ENCODE measurements at regions not wholly inside any gene's neighbourhood (a gene's known extent, or its start where the extent isn't known, plus 50 kb on each side); places are given as distances from the start of the nearest gene placed in this dataset.

DNA sequence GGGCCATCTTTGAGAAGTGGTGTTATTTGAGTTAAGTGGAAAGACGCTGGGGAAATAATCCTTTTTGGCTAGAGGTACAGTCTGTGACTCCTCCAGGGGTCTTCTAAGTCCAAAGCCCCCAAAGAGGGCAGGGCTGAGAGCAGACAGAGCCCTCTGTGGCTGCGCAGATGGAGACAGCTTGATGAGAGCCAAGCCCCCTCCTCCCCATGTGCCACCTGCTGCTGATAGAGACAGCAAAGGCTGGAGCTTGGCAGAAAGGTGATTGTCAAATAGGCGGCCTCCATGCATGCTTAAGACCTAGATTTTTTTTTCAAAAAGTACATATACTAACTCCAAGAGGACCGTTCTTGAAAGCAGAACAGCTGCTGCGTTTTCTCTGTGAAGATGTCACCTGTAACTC lies 72.4 kb downstream of the CRYGS start:
- Histone ChIP-seq H3K27me3 (no peaks in the 10 kb centered on the region), H3K4me1 (peaks cover under 1% of the 10 kb centered on the region), H3K27ac (no peak overlapping the region), H3K9me3 (no peaks in the 10 kb centered on the region), H3K4me3 (no peak overlapping the region), H3K36me3 (ENCODE audit: low read depth, missing control alignments) (no peaks in the 10 kb centered on the region)
- intact Hi-C loops (cut with DNase I; ENCODE audit: low total_unique reads) = no loop called here
- no peak for DNase-seq
- WGBS, 2 donors = 85 to 89% methylated on average over 5 of the region's 5 CpGs
- no peak for TF ChIP-seq POLR2A (IDR thresholded peaks at IDR 0.05)
- TF ChIP-seq, protein P1, sequence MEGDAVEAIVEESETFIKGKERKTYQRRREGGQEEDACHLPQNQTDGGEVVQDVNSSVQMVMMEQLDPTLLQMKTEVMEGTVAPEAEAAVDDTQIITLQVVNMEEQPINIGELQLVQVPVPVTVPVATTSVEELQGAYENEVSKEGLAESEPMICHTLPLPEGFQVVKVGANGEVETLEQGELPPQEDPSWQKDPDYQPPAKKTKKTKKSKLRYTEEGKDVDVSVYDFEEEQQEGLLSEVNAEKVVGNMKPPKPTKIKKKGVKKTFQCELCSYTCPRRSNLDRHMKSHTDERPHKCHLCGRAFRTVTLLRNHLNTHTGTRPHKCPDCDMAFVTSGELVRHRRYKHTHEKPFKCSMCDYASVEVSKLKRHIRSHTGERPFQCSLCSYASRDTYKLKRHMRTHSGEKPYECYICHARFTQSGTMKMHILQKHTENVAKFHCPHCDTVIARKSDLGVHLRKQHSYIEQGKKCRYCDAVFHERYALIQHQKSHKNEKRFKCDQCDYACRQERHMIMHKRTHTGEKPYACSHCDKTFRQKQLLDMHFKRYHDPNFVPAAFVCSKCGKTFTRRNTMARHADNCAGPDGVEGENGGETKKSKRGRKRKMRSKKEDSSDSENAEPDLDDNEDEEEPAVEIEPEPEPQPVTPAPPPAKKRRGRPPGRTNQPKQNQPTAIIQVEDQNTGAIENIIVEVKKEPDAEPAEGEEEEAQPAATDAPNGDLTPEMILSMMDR (IDR thresholded peaks at IDR 0.05) = no peak

DNA sequence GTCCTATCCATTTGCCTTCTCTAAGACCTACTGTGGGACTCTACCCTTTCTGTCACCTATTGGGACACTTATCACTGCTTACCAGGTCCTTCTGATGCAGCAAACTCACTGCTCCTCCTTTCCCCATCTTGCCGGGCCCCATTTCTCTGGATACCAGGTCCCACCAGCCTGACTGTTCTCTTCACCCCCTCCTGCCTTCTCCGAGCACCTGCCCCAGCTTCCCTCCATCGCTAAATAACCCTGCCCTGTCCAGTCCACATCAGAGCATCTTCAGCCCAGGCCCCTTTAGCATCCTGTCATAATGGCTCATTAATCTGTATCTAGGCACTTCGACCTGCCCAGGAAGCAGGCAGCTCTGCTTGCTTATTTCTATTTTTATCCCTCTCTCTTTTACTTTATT lies 74.7 kb downstream of the CRYGS start:
- no peak for TF ChIP-seq POLR2A (IDR thresholded peaks at IDR 0.05)
- TF ChIP-seq, protein P1 (IDR thresholded peaks at IDR 0.05) = no peak
- no peaks in the 10 kb centered on the region for H3K9me3 ChIP-seq
- H3K4me3 ChIP-seq = no peak overlapping the region
- no peaks in the 10 kb centered on the region for H3K36me3 ChIP-seq (ENCODE audit: low read depth, missing control alignments)
- H3K4me1 ChIP-seq = peaks cover 4% of the 10 kb centered on the region
- H3K27ac ChIP-seq = no peak overlapping the region
- DNase-seq = no peak
- H3K27me3 ChIP-seq = no peaks in the 10 kb centered on the region
- 68 to 85% methylated on average over 4 of the region's 4 CpGs for WGBS, 2 donors
- intact Hi-C loops (cut with DNase I; ENCODE audit: low total_unique reads) = no loop called here

DNA sequence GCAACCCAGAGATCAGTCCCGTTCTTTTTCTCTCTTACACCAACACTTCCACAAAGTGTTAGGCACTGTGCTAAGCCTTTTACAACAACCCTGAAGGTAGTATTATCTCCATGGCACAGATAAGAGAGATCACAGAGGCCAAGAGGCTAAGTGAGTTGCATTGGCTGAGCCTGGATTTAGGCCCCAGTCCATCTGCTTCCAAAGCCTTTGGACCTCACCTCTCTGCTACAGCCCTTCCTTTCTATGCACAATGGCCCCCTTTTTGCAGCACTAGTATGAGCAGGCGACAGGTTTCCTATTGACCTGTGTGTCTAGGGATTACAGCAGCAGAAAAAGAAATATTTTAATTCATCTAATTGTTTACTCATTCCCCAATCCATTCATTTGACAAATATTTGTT lies 76.2 kb downstream of the CRYGS start:
- Histone ChIP-seq H3K4me1 (peaks cover 4% of the 10 kb centered on the region), H3K4me3 (no peak overlapping the region), H3K27me3 (no peaks in the 10 kb centered on the region), H3K9me3 (no peaks in the 10 kb centered on the region), H3K27ac (no peak overlapping the region), H3K36me3 (ENCODE audit: low read depth, missing control alignments) (no peaks in the 10 kb centered on the region)
- intact Hi-C loops (cut with DNase I; ENCODE audit: low total_unique reads) = no loop called here
- 73 to 91% methylated on average over 2 of the region's 2 CpGs for WGBS, 2 donors
- no peak for TF ChIP-seq POLR2A (IDR thresholded peaks at IDR 0.05)
- TF ChIP-seq, protein P1 (IDR thresholded peaks at IDR 0.05) = no peak
- DNase-seq = no peak

DNA sequence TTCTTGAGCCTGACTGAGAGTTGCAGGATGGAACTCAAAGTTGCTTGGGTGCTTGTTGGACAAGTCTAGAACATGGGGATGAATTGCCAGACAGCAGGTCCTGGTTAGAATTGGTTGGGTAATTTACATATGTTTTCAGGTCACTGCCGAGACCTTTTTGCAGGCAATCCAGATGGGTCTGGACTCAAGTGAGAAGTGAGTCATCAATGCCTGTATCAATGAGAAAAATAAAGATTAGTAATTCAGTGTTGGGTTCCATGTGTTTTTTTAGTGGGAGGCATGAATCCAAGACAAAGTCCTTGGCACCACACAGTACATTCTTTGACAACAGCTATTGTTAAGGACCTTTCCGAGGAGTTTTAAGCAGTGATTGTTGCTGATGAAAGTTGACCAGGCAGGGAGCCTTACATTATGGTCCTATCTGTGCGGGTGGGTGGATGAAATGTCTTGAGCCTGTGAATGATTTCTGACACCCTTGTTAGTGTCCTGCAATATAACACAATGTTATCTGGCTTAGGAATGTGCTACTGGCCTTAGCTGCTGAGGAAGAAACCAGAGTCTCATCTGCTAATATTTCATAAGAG lies 77.7 kb downstream of the CRYGS start:
- no peak for DNase-seq

DNA sequence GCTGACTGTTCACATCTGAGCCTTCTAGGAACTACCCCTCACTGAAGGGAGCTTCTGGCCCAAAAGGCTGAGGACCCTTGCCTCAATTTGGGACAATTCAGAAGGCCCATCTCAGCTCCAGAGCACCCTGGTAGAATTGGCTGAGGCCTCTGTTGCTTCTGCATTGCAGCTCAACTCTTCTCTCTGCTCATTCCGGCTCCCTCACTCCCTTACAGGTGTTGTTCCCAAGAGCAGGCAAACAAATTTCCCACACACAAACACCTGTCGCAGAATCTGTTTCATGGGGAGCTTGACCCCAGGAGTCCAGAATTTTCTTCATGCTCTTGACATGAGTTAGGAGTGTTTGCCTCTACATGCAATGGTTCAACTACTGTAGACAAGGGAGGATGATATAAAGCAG lies 78.7 kb downstream of the CRYGS start:
- DNase-seq = no peak
- WGBS, 2 donors = 100% methylated on average over 2 of the region's 2 CpGs
- intact Hi-C loops (cut with DNase I; ENCODE audit: low total_unique reads) = no loop called here
- TF ChIP-seq, protein P1 (IDR thresholded peaks at IDR 0.05) = no peak
- no peaks in the 10 kb centered on the region for H3K9me3 ChIP-seq
- no peaks in the 10 kb centered on the region for H3K27me3 ChIP-seq
- no peak overlapping the region for H3K4me3 ChIP-seq
- H3K36me3 ChIP-seq (ENCODE audit: low read depth, missing control alignments) = no peaks in the 10 kb centered on the region
- H3K4me1 ChIP-seq = peaks cover 4% of the 10 kb centered on the region
- no peak overlapping the region for H3K27ac ChIP-seq

More for the DNA sequence above, 77.7 kb downstream of the CRYGS start:
- no peak for TF ChIP-seq POLR2A (IDR thresholded peaks at IDR 0.05)
- TF ChIP-seq, protein P1 (IDR thresholded peaks at IDR 0.05) = no peak
- no peaks in the 10 kb centered on the region for H3K9me3 ChIP-seq
- peaks cover 4% of the 10 kb centered on the region for H3K4me1 ChIP-seq
- 49 to 50% methylated on average over 3 of the region's 3 CpGs for WGBS, 2 donors
- no peak overlapping the region for H3K4me3 ChIP-seq
- intact Hi-C loops (cut with DNase I; ENCODE audit: low total_unique reads) = no loop called here
- H3K36me3 ChIP-seq (ENCODE audit: low read depth, missing control alignments) = no peaks in the 10 kb centered on the region
- H3K27ac ChIP-seq = no peak overlapping the region
- H3K27me3 ChIP-seq = no peaks in the 10 kb centered on the region

Data from testis (tissue), 2 donors.